ENCODE measurements at regions not wholly inside any gene's neighbourhood (a gene's known extent, or its start where the extent isn't known, plus 50 kb on each side); places are given as distances from the start of the nearest gene placed in this dataset.
"Not testable (repeated sequence)": the region's sequence is repeated elsewhere in the genome, so short reads cannot be mapped to it uniquely, and the experiment has no call there.

DNA sequence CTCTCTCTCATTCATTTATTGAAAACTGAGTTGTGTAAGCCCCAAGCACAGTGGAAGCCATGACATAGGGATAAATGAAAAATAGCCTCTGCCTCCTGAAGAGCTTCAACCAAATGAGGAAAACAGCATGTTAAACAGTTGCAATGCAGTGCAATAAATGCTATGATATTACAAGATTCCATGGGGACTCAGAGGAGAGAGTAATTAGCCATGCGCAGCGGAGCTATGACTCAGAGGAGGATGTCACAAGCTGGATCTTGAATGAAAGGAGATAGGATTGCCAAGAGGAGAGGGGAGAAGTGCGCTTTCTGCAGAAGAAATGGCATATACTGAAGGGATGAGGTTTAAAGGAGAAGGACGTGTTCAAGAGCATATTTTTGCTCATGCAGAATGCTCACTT lies 231.3 kb upstream of the PLXNA2 start:
- DNase-seq: no peak

DNA sequence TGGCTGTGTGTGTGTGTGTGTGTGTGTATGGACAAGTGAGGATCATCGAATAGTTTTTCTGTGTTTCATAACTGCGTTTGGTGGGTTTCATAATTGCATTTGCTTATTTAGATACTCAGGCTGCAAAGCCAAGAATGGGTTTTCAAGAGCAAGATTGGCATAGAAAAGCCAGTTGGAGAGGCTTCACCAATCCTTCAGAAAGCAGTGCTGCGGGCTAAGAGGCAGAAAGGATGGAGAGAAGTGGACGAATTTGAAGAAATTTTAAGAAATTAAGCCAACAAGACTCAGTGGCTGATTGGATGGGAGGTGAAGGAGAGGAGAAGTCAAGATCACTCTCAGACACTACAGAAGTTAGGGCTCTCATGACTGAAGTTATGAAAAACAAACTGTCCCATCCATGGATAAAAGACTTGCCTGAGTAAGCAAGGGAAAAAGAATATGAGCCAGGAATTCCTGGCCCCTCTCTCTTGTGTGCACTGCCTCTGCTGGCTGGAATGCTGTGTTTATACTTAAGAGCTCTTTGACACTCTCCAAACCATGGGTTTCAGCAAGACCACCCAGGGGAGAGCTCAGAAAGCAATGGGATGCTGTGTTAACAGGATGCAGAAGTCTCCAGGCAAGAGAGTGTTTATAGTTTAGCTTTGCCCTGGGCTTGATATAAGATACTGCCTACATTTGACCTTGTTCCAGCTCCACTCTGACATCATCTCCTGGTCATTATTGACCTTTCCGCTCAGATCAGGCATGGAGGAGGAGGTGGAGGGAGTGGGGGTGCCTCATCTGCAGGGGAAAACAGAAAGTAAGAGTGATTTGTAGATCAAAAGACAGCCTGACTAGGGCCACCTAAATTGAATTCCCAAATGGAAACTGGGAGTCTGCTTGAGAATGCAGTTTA lies 232.0 kb upstream of the PLXNA2 start:
- DNase-seq: no peak

DNA sequence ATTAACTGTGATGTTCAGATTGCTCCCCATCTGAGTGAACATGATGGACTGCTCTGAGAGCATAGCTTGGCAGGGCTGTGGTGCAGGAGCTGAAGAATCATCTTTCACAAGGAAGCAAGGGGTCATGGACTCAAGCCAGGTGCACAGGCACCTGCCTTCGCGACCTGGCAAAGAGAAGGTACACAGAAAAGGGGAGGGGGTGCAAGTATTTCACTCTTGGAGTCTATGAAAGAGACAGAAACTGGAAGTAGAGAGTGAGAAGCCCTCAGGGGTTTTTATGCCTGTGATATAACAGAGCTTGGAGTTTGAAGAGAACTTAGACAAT lies 232.6 kb upstream of the PLXNA2 start:
- no peak for DNase-seq

DNA sequence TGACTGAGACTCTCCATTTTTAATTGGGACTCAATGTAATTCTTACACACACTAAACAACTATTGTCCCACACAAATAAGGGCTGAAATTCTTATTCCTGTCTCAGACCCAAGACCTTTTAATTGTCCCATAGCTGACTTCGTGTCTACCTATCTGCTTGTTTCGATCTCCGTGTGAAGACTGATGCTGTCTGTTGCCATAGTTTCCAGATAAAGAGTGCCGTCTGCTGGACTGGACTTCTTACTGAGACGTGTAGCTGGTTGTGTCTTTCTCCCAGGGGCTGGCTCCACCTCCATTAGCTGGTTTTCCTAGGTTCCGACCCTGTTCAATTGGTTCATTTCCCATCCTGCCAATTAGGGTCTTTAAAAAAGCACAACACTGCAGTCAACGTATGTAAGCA lies 235.3 kb upstream of the PLXNA2 start:
- no peak for DNase-seq

DNA sequence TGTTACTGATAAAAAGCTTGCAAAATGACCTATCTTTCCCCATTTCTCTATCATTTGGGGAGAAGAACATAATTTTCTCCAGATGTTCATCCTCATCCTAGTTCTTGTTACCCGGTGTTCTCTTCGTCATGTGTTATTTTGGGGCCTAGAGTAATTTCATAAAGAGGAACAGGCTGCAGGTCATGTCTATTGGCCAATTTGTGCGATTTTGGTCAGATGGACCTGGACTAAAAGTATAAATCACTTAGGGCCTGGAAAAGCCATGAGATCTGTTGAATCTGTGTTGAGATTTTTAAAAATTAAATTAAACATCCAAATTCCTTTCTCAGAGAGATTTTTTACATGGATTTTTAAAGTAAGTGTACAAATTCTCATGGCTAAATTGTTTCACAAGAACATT lies 241.3 kb upstream of the PLXNA2 start:
- DNase-seq: no peak

DNA sequence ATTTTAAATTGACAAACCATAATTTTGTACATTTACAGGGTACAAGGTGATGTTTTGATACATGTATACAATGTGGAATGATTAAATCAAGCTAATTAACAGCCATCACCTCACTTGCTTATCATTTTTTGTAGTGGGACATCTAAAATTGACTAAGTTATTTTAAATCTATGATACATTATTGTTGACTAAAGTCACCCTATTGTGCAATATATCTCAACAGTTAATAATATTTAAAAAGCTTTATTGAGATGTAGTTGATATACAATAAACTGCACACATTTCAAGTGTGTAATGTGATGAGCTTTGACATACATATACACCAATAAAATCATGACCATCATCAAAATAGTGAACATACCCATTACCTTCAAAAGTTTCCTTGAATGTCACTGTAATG lies 242.5 kb upstream of the PLXNA2 start:
- DNase-seq: no peak

DNA sequence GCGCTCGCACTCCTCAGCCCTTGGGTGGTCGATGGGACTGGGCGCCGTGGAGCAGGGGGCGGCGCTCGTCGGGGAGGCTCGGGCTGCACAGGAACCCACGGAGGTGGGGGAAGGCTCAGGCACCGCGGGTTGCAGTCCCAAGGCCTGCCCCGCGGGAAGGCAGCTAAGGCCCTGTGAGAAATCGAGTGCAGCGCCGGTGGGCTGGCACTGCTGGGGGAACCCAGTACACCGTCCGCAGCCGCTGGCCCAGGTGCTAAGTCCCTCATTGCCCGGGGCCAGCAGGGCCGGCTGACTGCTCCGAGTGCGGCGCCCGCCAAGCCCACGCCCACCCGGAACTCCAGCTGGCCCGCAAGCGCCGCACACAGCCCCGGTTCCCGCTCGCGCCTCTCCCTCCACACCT lies 244.2 kb upstream of the PLXNA2 start:
- not testable (repeated sequence) for DNase-seq

DNA sequence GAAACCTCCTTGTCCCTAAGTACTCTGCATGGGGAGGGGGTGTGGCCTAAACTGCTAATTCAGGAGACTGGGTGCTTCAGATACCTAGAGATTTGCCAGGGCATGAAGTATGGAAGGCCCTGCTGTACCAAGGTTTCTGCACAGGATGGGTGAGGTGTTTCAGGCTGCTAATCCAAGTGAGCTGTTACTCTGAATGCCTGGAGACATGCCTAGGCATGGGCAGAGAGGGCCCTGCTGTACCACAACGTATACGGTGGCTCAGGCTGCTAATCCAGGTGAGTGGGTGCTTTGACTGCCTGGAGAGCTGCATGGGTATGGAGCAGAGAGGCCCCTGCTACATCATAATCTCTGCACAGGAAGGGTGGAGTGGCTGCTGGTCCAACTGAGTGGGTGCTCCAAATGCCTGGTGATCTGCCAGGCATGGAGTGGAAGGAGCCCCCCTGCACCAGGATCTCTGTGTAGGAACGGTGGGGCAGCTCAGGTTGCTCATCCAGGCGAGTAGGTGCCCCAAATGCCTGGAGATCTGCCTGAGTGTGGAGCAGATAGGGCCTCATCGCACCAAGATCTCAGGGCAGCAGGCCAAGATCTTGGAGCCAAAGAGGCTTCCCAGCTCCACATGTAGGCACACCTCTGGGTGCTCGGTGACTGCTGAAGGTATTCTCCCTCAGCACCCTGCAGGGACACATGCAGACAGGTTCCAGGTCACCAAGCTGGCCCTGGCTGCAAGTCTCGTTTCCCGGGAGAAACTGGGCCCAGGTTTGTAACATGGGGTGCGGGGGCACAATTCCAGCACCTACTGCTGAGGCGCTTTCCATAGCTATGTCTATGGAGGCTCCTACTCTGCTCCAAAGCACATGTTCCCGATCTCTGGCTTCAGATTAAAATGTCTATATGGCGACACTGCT lies 252.5 kb upstream of the PLXNA2 start:
- DNase-seq: no peak

DNA sequence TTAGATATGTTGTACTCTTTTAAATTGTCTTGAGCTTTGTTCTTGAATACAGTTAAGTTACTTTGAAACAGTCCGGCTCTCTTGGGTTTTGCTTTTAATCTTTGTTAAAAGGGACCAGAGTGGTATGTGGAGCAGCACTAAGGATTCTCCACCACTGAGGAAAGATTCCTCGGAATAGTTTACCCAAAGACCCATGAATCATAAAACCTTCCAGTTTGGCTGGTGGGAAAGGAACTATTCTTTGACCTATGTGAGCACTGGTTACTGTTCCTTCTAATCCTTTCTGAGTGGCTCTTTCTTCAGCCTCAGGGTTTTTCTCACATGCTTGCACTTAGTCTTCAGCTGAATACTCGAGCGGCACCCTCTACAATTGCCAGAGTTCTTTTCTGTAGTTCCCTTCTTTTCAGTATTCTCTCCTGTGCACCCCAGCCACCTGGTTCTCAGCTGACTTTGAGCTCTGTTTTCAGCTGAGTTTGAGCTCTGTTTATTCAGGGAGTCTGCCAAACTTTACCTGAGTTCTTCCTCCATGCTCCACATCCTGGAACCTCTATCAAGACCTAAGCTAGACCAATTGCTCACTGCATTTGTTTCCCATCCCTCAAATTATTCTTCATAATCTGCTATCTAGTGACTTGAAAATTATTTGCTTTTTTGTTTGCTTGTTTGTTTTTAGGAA lies 253.8 kb upstream of the PLXNA2 start:
- DNase-seq: no peak

DNA sequence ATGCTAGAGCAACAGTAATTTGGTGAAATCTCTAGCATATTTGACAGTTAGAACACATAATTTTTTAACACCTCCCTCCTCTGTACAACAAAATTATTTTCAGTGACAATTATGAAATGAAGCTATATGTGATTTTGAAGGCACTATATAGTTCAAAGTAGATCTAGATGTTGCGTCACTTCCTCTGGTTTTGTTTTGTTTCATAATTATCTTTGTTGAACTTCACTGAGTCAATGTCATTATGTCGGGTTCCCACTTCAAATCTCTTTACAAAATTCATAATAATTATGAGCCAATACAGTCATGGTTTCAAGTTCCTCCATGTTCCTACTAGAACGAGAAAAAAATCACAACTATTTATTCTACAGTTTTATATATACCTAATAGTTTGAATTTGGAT lies 254.8 kb upstream of the PLXNA2 start:
- DNase-seq: no peak

DNA sequence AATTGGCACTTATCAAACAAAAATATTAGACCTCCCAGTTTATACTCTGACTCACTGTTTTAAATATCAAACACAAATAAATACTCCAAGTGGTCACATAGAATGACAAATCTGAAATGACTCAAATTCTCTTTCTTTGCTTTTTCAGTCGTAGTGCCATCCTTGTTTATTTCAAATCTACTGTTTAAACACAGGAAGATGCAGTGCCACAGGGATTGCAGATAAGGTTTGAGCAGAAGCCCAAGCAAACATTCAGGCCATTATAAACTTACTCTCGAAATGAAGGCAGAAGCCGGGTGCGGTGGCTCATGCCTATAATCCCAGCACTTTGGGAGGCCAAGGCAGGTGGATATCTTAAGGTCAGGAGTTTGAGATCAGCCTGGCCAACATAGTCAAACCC lies 255.4 kb upstream of the PLXNA2 start:
- DNase-seq: no peak

DNA sequence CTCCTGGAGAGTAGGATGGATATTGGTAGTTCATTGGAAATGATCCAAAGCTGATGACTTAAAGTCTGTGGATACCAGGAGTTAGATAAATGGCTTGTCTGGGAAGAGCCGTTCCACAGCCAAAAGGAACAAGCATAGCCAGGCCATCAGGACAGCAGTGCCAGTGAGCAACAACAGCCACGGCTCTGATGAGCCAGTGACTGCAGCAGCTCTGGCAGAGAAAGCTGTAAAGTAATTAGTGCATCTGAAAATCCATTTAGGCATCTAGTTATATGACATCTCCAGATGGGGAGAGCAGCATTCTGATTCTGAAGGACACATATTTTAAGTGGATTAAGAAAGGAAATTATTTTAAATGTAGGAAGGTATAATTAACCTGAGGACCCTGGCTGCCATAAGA lies 256.2 kb upstream of the PLXNA2 start:
- no peak for DNase-seq

DNA sequence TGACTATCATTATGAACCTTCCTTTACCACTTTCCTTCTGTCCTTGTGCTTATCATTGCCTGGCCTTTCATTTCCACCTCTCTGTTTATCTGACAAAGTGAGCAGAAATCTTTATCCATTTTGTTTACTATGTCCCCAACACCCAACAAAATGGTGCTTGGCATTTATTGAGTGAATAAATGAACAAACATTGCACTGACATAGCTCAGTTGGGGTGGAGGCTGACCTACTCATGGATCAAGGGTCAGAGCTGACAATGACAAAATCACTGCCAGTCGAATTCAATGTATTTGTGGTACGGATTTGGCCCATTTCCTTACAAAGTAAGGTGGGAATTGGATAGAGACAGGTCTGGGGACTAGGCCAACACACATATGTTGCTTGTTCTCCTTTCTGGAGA lies 257.4 kb upstream of the PLXNA2 start:
- DNase-seq: no peak

DNA sequence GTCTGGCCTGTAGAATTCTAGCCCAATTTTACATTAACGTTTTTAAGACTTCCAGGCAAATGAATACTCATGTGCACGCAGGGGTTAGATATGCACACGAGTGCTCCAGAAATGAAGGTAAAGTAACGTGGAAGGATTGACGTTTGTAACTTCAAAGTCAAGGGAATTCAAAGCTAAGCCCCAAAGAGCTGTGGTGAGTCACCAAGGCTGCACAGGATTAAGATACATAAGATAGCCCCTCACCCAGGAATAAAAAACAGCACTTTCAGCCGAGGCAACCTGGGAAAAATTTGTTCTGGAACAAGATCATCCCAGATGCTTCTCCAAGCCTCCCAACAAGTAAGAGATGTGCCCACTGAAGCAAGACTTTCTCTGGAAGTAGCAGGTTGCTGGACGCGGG lies 259.6 kb upstream of the PLXNA2 start:
- no peak for DNase-seq

DNA sequence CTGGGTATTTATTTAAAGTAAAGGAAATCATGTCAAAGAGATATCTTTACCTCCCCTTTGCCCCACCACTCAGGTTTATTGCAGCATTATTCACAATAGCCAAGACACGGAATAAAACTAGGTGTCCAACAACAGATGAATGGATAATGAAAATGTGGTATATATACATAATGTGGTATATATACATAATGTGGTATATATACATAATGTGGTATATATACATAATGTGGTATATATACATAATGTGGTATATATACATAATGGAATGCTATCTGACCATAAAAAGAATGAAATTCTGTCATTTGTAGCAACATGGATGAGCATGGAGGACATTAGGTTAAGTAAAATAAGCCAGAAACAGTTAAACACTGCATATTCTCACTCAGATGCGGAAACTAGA lies 262.6 kb upstream of the PLXNA2 start:
- no peak for DNase-seq

DNA sequence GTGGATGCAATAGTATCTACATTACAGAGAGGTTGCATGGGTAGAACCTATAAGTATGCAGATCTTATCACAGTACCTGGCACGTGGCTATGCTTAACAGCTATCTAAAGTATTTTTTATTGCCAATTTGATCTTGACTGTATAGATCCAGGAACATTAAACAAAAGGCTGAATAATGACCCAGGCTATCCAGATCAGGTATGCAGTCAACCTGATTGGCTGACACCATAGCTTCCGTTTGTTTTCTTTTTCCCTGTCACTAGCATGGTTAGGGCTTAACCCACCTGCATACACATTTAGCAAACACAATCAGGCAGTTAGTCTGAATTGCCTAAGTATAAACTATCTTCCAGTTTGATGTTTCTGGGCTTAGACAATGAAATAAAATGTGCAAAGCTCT lies 264.9 kb upstream of the PLXNA2 start:
- DNase-seq: no peak

DNA sequence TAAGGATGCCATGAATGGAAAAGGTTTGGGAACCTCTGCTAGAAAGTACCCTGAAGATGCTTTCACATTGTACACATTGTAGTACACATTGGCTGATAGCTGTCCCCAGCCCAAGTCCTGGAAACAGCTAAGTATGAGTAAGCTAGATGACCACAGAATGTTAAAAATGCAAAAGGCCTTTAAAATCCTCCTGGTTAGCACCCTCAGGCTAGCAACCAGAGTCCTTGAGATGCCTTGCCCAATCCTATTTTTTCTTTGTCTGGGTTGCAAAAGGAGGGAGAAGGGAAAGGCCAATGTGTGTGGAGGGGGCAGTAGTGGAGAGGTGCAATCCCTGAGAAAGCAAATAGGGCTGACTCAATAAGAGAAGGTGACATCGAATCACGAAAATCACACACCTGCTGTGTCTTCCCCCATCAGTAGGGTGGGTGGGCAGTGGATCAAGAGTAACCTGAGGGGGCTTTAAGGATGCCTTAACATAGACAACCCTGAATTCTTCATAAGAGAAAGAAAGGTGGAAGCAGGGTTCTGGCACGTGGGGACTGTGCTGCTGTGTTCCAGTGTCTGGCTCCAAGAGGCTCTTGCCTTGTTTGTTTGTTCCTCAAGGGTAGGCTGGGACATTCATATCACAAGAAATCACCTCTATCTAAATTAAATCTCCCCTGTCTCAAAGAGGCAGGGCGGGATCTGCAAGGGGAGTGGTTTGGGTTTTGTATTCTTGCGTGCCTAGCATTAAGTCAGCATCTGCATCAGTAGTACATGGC lies 266.2 kb upstream of the PLXNA2 start:
- no peak for DNase-seq

DNA sequence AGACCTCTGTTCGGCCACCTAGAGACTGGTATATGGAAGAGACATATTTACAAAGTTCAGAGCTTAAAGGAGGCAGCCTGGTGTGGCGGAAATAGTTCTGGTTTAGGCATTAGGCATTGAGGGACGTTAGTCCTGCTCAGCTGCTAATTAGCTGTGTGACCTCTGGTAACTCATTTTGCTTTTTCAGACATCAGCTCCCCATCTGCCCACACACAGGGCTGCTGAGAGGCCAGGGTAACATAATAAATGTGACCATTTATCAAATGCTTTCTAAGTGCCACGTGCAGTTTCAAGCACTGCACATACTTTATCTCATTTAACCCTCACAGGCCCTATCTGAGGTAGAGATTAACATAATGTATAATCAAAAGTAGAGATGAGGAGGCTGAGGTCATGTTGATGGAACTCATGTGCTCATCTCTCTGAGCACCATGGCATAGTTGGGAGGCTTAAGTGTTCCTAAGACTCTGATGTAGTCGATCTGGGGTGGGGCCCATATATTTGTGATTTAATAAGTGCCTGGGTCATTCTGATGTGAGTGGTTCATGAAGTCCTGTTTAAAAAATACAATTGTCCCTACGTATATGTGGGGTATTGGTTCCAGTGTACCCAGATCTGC lies 267.2 kb upstream of the PLXNA2 start:
- DNase-seq: no peak

DNA sequence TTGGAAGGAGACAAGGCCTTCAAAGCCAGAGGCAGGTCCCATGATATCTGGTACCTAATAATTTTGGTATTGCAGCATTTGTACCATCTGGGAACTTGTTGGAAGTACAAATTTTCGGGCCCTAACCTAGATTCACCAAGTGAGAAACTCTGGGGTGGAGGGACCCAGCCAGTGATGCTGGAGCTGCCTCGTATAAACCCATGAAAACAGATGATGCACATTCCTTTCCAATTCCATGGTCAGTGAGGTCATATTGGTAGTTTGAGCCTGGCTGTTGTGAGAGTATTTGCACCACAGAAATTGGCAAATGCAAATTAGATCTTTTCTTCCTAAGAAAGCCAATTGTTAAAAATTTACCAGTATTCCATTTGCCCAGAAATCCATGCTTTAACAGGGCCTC lies 269.6 kb upstream of the PLXNA2 start:
- no peak for DNase-seq

DNA sequence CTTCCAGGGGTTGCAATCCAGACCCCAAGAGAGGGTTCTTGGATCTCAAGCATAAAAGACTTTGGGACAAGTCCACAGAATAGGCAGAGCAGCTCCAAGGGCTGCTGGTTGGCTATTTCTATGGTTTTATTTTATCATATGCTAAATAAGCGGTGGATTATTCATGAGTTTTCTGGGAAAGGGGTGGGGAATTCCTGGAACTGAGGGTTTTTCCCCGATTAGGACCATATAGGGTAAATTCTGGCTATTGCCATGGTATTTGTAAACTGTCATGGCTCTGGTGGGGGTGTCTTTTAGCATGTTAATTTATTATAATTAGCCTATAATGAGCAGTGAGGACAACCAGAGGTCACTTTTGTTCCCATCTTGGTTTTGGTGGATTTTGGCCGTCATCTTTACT lies 270.9 kb upstream of the PLXNA2 start:
- no peak for DNase-seq

DNA sequence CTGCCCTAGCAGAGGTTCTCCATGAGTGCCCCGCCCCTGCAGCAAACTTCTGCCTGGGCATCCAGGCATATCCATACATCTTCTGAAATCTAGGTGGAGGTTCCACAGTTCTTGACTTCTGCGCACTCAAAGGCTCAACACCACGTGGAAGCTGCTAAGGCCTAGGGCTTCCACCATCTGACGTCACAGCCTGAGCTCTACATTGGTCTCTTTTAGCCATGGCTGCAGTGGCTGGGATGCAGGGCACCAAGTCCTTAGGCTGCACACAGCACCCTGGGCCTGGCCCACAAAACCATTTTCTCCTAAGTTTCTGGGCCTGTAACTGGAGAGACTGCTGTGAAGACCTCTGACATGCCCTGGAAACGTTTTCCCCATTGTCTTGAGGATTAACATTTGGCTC lies 272.6 kb upstream of the PLXNA2 start:
- no peak for DNase-seq

DNA sequence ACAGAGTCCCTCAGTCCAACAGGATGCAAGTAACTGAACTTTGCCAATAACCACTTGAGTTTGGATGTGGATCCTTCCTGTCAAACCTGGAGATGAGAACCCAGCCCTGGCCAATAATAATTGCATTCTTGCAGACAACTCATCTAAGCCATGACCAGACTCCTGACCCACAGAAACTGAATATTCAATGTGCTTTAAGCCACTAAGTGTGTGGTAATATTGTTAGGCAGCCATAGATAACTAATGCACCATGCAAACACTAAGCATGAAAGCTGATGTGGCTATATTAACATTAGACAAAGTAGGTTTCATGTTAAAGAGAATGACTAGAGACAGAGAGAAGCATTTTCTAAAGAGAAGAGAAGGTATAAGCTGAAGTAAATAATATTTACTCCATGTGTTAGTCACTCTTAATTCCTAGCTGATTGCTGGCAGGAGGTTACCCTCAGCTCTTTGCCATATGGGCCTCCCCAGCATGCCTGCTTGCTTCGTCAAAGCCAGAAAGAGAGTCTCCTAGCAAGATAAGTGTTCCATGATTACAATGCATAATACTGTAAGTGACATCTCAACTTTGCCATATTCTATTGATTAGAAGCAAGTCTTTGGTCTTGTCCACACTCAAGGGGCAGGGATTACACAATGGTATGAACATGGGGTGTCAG lies 276.4 kb upstream of the PLXNA2 start:
- DNase-seq: no peak
